ENCODE measurements at regions not wholly inside any gene's neighbourhood (a gene's known extent, or its start where the extent isn't known, plus 50 kb on each side); places are given as distances from the start of the nearest gene placed in this dataset.

DNA sequence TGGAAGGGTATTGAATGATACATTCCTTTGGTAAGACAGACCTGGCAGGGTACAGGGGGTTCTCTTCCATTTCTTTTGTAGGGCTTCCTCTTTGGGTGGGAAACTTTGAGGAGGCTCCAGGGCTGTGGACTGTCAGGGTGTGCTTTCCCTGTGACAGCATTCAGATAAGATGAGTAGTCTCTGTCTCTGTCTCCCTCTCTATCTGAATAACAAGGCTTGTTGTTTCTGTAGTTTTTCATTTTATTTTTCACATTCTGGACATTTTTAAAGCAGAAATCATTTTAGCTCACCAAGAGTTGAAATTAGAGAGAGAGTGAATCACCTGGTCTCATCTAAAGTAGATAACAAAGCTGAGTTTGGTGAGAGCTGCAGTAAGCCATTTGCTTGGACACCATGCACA lies 100.8 kb upstream of the TPM1 start:
- TF ChIP-seq CTCF (IDR thresholded peaks at IDR 0.05) (no peak), EZH2 (IDR thresholded peaks at IDR 0.05; ENCODE audit: borderline replicate concordance, insufficient read depth, low read depth, low read length, poor library complexity, severe bottlenecking) (no peak)

All from B cell (primary cell).